DND-41 (cell line): ENCODE measurements at regions not wholly inside any gene's neighbourhood (a gene's known extent, or its start where the extent isn't known, plus 50 kb on each side); places are given as distances from the start of the nearest gene placed in this dataset.

ENCODE experiments used
- ATAC-seq: fragments of 200-7000 bp; cut with Tn5 transposase; 3 replicates; pipeline ENCODE4 v1.9.1; 2021; ENCODE audit warnings: low read depth; ENCODE audit not compliant: insufficient read depth
- DNase-seq: peaks from one replicate; pipeline ENCODE4 v3.0.0-alpha.2; 2020
- H2AFZ ChIP-seq: 2 replicates; pipeline ENCODE4 v1.6.0; 2012; ENCODE audit warnings: low read depth, low read length
- H3K27ac ChIP-seq: 2 replicates; pipeline ENCODE4 v1.5.1; 2012; ENCODE audit warnings: low read length, inconsistent platforms
- H3K27me3 ChIP-seq: fragments of 200-600 bp; sonication (generic); 2 replicates; pipeline ENCODE4 v1.6.0; 2012; ENCODE audit warnings: low read length, mild to moderate bottlenecking, inconsistent platforms; ENCODE audit not compliant: insufficient read depth, poor library complexity
- H3K36me3 ChIP-seq: 2 replicates; pipeline ENCODE4 v1.5.1; 2012; ENCODE audit warnings: low read length, inconsistent platforms; ENCODE audit not compliant: insufficient read depth
- H3K4me1 ChIP-seq: 2 replicates; pipeline ENCODE4 v1.5.1; 2012; ENCODE audit warnings: mild to moderate bottlenecking, low read length; ENCODE audit not compliant: insufficient read depth
- H3K4me2 ChIP-seq: 2 replicates; pipeline ENCODE4 v1.6.0; 2012; ENCODE audit warnings: mild to moderate bottlenecking, moderate library complexity, low read length, inconsistent platforms; ENCODE audit not compliant: insufficient read depth
- H3K4me3 ChIP-seq, 2 experiments: fragments of 200-600 bp in 1 of 2; shearing (Covaris generic) in 1 of 2; 2 replicates each; pipeline ENCODE4 v1.5.1; 2012 to 2016; ENCODE audit warnings: inconsistent platforms in 2 of 2, low read length in 2 of 2, mild to moderate bottlenecking in 2 of 2, low read depth in 1 of 2, moderate library complexity in 1 of 2
- H3K79me2 ChIP-seq: 2 replicates; pipeline ENCODE4 v1.6.0; 2012; ENCODE audit warnings: low read length, inconsistent platforms; ENCODE audit not compliant: insufficient read depth
- H3K9ac ChIP-seq: 2 replicates; pipeline ENCODE4 v1.6.0; 2012; ENCODE audit warnings: low read depth, mild to moderate bottlenecking, inconsistent platforms, low read length, moderate library complexity
- H3K9me3 ChIP-seq: 2 replicates; pipeline ENCODE4 v1.5.1; 2012; ENCODE audit warnings: low read length, moderate library complexity, mild to moderate bottlenecking, inconsistent platforms; ENCODE audit not compliant: insufficient read depth, severe bottlenecking
- H4K20me1 ChIP-seq: 2 replicates; pipeline ENCODE4 v1.6.0; 2012; ENCODE audit warnings: low read length; ENCODE audit not compliant: insufficient read depth
- CTCF ChIP-seq: IDR thresholded peaks from 2 replicates; pipeline ENCODE4 v1.5.1; 2012; ENCODE audit warnings: borderline replicate concordance, low read length, moderate library complexity, mild to moderate bottlenecking; ENCODE audit not compliant: poor library complexity, severe bottlenecking; ENCODE audit errors: extremely low read depth
- EZH2 ChIP-seq: IDR thresholded peaks from 3 replicates; pipeline ENCODE4 v1.6.1; 2012; ENCODE audit warnings: borderline replicate concordance, low read depth, mild to moderate bottlenecking, moderate library complexity, low read length, inconsistent platforms; ENCODE audit not compliant: severe bottlenecking

- H3K9me3 ChIP-seq = no peaks in the 10 kb centered on the region
- no peaks in the 10 kb centered on the region for H3K36me3 ChIP-seq
- no peak overlapping the region for H3K9ac ChIP-seq
- no peaks in the 10 kb centered on the region for H3K79me2 ChIP-seq
- H3K4me1 ChIP-seq = no peaks in the 10 kb centered on the region
- H2AFZ ChIP-seq = no peak overlapping the region
- ATAC-seq (no peak), DNase-seq (no peak)
- no peaks in the 10 kb centered on the region for H4K20me1 ChIP-seq
- no peak overlapping the region for H3K4me2 ChIP-seq
- TF ChIP-seq CTCF = no peak
- no peak for TF ChIP-seq EZH2
- H3K27me3 ChIP-seq = no peaks in the 10 kb centered on the region
- no peak overlapping the region for H3K27ac ChIP-seq
- H3K4me3 ChIP-seq = no peak overlapping the region
Measured at GRCh38 chr3:181773921-181774320, 62.2 kb downstream of the SOX2 start.

- Histone ChIP-seq H3K4me1 (no peaks in the 10 kb centered on the region), H3K9ac (no peak overlapping the region), H3K27ac (no peak overlapping the region), H3K9me3 (no peaks in the 10 kb centered on the region), H3K27me3 (no peaks in the 10 kb centered on the region), H4K20me1 (no peaks in the 10 kb centered on the region), H2AFZ (no peak overlapping the region), H3K36me3 (no peaks in the 10 kb centered on the region), H3K79me2 (no peaks in the 10 kb centered on the region), H3K4me2 (no peak overlapping the region), H3K4me3 (no peak overlapping the region)
- no peak for DNase-seq
- ATAC-seq = no peak
- no peak for TF ChIP-seq EZH2
- no peak for TF ChIP-seq CTCF
Measured at GRCh38 chr3:181782306-181782954, 70.7 kb downstream of the SOX2 start.

DNA sequence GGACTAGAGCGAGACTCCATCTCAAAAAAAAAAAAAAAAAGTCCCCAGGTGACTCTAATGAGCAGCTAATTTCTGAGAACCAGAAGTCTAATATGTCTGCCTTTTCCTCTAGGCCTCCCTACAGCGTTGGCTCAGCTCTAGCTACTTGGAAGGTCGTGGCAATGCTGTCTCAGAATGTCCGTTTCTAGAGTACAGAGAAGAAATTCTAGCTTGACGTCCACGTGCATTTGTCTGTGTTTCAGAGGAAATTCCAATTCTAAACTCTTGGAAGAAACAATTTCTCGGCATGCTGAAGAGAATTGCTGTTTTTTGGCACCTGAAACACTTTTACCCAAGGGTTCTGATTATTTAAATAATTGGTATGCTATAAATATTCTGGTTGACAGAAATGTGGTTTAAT, 78.8 kb downstream of the SOX2 start:
- Histone ChIP-seq H4K20me1 (no peaks in the 10 kb centered on the region), H3K79me2 (no peaks in the 10 kb centered on the region), H3K9me3 (no peaks in the 10 kb centered on the region), H3K4me3 (no peak overlapping the region), H2AFZ (no peak overlapping the region), H3K4me2 (no peak overlapping the region), H3K36me3 (no peaks in the 10 kb centered on the region), H3K4me1 (no peaks in the 10 kb centered on the region), H3K27ac (no peak overlapping the region), H3K9ac (no peak overlapping the region), H3K27me3 (no peaks in the 10 kb centered on the region)
- no peak for ATAC-seq
- TF ChIP-seq EZH2 (no peak), CTCF (no peak)
- DNase-seq = no peak
